SU-DHL-6 (cell line): ENCODE measurements at regions not wholly inside any gene's neighbourhood (a gene's known extent, or its start where the extent isn't known, plus 50 kb on each side); places are given as distances from the start of the nearest gene placed in this dataset.

ENCODE experiments used
- EZH2phosphoT487 ChIP-seq: fragments of 200-600 bp; sonication (generic), shearing (Covaris generic); conservative IDR thresholded peaks from 2 replicates; pipeline ENCODE4 v1.6.1; 2018; ENCODE audit warnings: mild to moderate bottlenecking, antibody characterized with exemption, low read length, moderate library complexity, mixed read lengths
- TF ChIP-seq, protein P1 (sequence below): fragments of 200-600 bp; sonication (generic); IDR thresholded peaks from one replicate; pipeline ENCODE4 v1.5.1; 2017; ENCODE audit warnings: antibody characterized with exemption, mild to moderate bottlenecking, low read length, moderate library complexity; ENCODE audit not compliant: insufficient read depth, poor library complexity, severe bottlenecking

DNA sequence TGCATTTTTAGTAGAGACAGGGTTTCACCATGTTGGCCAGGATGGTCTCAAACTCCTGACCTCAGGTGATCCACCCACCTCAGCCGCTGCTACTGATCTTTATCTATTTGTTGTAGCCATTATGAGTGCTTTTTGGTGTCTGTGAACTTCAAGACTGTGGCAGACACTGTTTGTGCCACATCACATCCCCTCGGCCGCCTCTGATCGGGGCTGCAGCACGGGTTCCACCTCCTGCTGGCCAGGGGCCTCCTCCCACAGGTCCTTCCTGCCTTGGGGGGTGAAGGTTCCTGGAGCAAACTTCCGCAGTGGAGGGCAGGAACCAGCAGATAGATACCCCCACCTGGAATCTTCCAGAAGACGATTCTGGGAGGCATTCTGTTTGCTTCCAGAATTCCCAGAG lies 98.5 kb downstream of the C9orf50 start:
- TF ChIP-seq, protein P1, sequence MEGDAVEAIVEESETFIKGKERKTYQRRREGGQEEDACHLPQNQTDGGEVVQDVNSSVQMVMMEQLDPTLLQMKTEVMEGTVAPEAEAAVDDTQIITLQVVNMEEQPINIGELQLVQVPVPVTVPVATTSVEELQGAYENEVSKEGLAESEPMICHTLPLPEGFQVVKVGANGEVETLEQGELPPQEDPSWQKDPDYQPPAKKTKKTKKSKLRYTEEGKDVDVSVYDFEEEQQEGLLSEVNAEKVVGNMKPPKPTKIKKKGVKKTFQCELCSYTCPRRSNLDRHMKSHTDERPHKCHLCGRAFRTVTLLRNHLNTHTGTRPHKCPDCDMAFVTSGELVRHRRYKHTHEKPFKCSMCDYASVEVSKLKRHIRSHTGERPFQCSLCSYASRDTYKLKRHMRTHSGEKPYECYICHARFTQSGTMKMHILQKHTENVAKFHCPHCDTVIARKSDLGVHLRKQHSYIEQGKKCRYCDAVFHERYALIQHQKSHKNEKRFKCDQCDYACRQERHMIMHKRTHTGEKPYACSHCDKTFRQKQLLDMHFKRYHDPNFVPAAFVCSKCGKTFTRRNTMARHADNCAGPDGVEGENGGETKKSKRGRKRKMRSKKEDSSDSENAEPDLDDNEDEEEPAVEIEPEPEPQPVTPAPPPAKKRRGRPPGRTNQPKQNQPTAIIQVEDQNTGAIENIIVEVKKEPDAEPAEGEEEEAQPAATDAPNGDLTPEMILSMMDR = no peak
- TF ChIP-seq EZH2phosphoT487 = no peak
